Upper lobe of left lung (tissue), 6 donors: ENCODE measurements at regions not wholly inside any gene's neighbourhood (a gene's known extent, or its start where the extent isn't known, plus 50 kb on each side); places are given as distances from the start of the nearest gene placed in this dataset.

Source experiments
- ATAC-seq, 2 donors: fragments of 200-7000 bp; cut with Tn5 transposase; one replicate each; pipeline ENCODE4 v1.9.1; 2022; ENCODE audit warnings: mild to moderate bottlenecking in 2 of 2, moderate library complexity in 2 of 2; ENCODE audit not compliant: low FRiP score in 2 of 2
- DNase-seq, 2 donors: peaks; one replicate each; pipeline ENCODE4 v3.0.0-alpha.2; 2019 to 2020
- H3K27ac ChIP-seq, 4 donors: fragments of 200-600 bp; sonication (generic); one replicate each; pipeline ENCODE4 v1.5.1; 2016 to 2019
- H3K27me3 ChIP-seq, 4 donors: fragments of 200-600 bp; sonication (generic); one replicate each; pipeline ENCODE4 v1.5.1; 2017 to 2019
- H3K36me3 ChIP-seq, 4 donors: fragments of 200-600 bp; sonication (generic); one replicate each; pipeline ENCODE4 v1.5.1; 2016 to 2019
- H3K4me1 ChIP-seq, 4 donors: fragments of 200-600 bp; sonication (generic); one replicate each; pipeline ENCODE4 v1.5.1; 2018 to 2019
- H3K4me3 ChIP-seq, 4 donors: fragments of 200-600 bp; sonication (generic); one replicate each; pipeline ENCODE4 v1.5.1; 2017 to 2019; ENCODE audit warnings: mild to moderate bottlenecking in 2 of 4, moderate library complexity in 1 of 4
- H3K9me3 ChIP-seq, 4 donors: fragments of 200-600 bp; sonication (generic); one replicate each; pipeline ENCODE4 v1.5.1; 2018 to 2019
- CTCF ChIP-seq, 6 experiments: fragments of 450-650 bp in 4 of 6; fragments of 200-600 bp in 2 of 6; sonication (generic) in 2 of 6; IDR thresholded peaks; one replicate each; pipeline ENCODE4 v1.5.1; 2016 to 2019; ENCODE audit warnings: antibody characterized with exemption in 6 of 6
- EP300 ChIP-seq, 4 donors: sonication (generic); formaldehyde crosslinking; IDR thresholded peaks; one replicate each; pipeline ENCODE4 v1.5.1; 2017; ENCODE audit warnings: antibody characterized with exemption in 4 of 4, control low read depth in 2 of 4
- POLR2A ChIP-seq, 4 donors: fragments of 450-650 bp; IDR thresholded peaks; one replicate each; pipeline ENCODE4 v1.5.1; 2016 to 2017; ENCODE audit warnings: antibody characterized with exemption in 4 of 4, mild to moderate bottlenecking in 2 of 4
- POLR2AphosphoS5 ChIP-seq, 2 donors: sonication (generic); formaldehyde crosslinking; IDR thresholded peaks; one replicate each; pipeline ENCODE4 v1.5.1; 2017; ENCODE audit warnings: antibody characterized with exemption in 2 of 2
- WGBS, 2 donors: methylation state at CpG; one replicate each; pipeline ENCODE4 v1.1.5; 2017 to 2018; 5-methylcytosine and 5-hydroxymethylcytosine counted together
- donor health status: DM: no; HTN: no; CAD: no; lungs with moderate emphysema.
- donor health status: DM: no; HTN: yes; CAD: no; lungs with severe emphysema.

GRCh38 chr2:21466341-21466927 is 342.7 kb downstream of the TDRD15 start:
- no peaks in the 10 kb centered on the region for H3K4me1 ChIP-seq
- no peak overlapping the region for H3K27ac ChIP-seq
- WGBS, 2 donors, result 37 to 56% methylated on average over 1 of the region's 1 CpG
- no peaks in the 10 kb centered on the region for H3K27me3 ChIP-seq
- H3K36me3 ChIP-seq, result no peaks in the 10 kb centered on the region
- no peak for TF ChIP-seq CTCF (IDR thresholded peaks at IDR 0.05)
- no peak for TF ChIP-seq EP300 (IDR thresholded peaks at IDR 0.05)
- TF ChIP-seq POLR2A (IDR thresholded peaks at IDR 0.05), result no peak
- no peak for TF ChIP-seq POLR2AphosphoS5 (IDR thresholded peaks at IDR 0.05)
- ATAC-seq (no peak), DNase-seq (no peak)
- H3K9me3 ChIP-seq, result no peaks in the 10 kb centered on the region
- no peak overlapping the region for H3K4me3 ChIP-seq

- H3K4me3 ChIP-seq, result no peak overlapping the region
- DNase-seq (no peak), ATAC-seq (no peak)
- no peaks in the 10 kb centered on the region for H3K4me1 ChIP-seq
- H3K9me3 ChIP-seq, result no peaks in the 10 kb centered on the region
- TF ChIP-seq POLR2A (IDR thresholded peaks at IDR 0.05) (no peak), EP300 (IDR thresholded peaks at IDR 0.05) (no peak), POLR2AphosphoS5 (IDR thresholded peaks at IDR 0.05) (no peak), CTCF (IDR thresholded peaks at IDR 0.05) (no peak)
- H3K36me3 ChIP-seq, result no peaks in the 10 kb centered on the region
- no peak overlapping the region for H3K27ac ChIP-seq
- H3K27me3 ChIP-seq, result no peaks in the 10 kb centered on the region
- 63 to 75% methylated on average over 1 of the region's 1 CpG for WGBS, 2 donors
Observed at GRCh38 chr2:21467280-21467818, 343.6 kb downstream of the TDRD15 start.

- H3K9me3 ChIP-seq, result no peaks in the 10 kb centered on the region
- H3K36me3 ChIP-seq, result no peaks in the 10 kb centered on the region
- WGBS, 2 donors, result 61 to 67% methylated on average over 2 of the region's 2 CpGs
- no peak for ATAC-seq
- H3K27ac ChIP-seq, result no peak overlapping the region
- no peaks in the 10 kb centered on the region for H3K4me1 ChIP-seq
- DNase-seq, result no peak
- no peaks in the 10 kb centered on the region for H3K27me3 ChIP-seq
- no peak for TF ChIP-seq POLR2AphosphoS5 (IDR thresholded peaks at IDR 0.05)
- TF ChIP-seq POLR2A (IDR thresholded peaks at IDR 0.05), result no peak
- no peak for TF ChIP-seq CTCF (IDR thresholded peaks at IDR 0.05)
- TF ChIP-seq EP300 (IDR thresholded peaks at IDR 0.05), result no peak
- H3K4me3 ChIP-seq, result no peak overlapping the region
Observed at GRCh38 chr2:21467910-21468309, 344.1 kb downstream of the TDRD15 start.

- no peak for DNase-seq
- H3K4me3 ChIP-seq, result no peak overlapping the region
- H3K36me3 ChIP-seq, result no peaks in the 10 kb centered on the region
- 50 to 75% methylated on average over 4 of the region's 4 CpGs for WGBS, 2 donors
- ATAC-seq, result no peak
- no peaks in the 10 kb centered on the region for H3K27me3 ChIP-seq
- H3K4me1 ChIP-seq, result no peaks in the 10 kb centered on the region
- H3K9me3 ChIP-seq, result no peaks in the 10 kb centered on the region
- no peak overlapping the region for H3K27ac ChIP-seq
- TF ChIP-seq CTCF (IDR thresholded peaks at IDR 0.05) (no peak), POLR2A (IDR thresholded peaks at IDR 0.05) (no peak), POLR2AphosphoS5 (IDR thresholded peaks at IDR 0.05) (no peak), EP300 (IDR thresholded peaks at IDR 0.05) (no peak)
Observed at GRCh38 chr2:21468624-21469023, 344.9 kb downstream of the TDRD15 start.

GRCh38 chr2:21469158-21469557 is 345.4 kb downstream of the TDRD15 start:
- H3K27ac ChIP-seq, result no peak overlapping the region
- no peaks in the 10 kb centered on the region for H3K27me3 ChIP-seq
- no peak for ATAC-seq
- no peaks in the 10 kb centered on the region for H3K36me3 ChIP-seq
- no peaks in the 10 kb centered on the region for H3K4me1 ChIP-seq
- 69 to 76% methylated on average over 2 of the region's 2 CpGs for WGBS, 2 donors
- no peak for DNase-seq
- H3K9me3 ChIP-seq, result no peaks in the 10 kb centered on the region
- no peak overlapping the region for H3K4me3 ChIP-seq
- TF ChIP-seq POLR2A (IDR thresholded peaks at IDR 0.05) (no peak), CTCF (IDR thresholded peaks at IDR 0.05) (no peak), EP300 (IDR thresholded peaks at IDR 0.05) (no peak), POLR2AphosphoS5 (IDR thresholded peaks at IDR 0.05) (no peak)
